Ascending aorta (tissue), 2 donors: ENCODE measurements at regions not wholly inside any gene's neighbourhood (a gene's known extent, or its start where the extent isn't known, plus 50 kb on each side); places are given as distances from the start of the nearest gene placed in this dataset.
A peak's percentile ranks its signal among the peaks of the same experiment; 100 is the strongest.

Experiments
- DNase-seq, 2 donors: peaks; one replicate each; pipeline ENCODE4 v3.0.0-alpha.2; 2019; ENCODE audit warnings: low spot score in 2 of 2
- H3K27ac ChIP-seq, 2 donors: fragments of 200-600 bp; sonication (generic); one replicate each; pipeline ENCODE4 v1.5.1; 2016 to 2017; ENCODE audit warnings: mild to moderate bottlenecking in 1 of 2
- H3K27me3 ChIP-seq: fragments of 200-600 bp; sonication (generic); one replicate; pipeline ENCODE4 v1.5.1; 2017
- H3K36me3 ChIP-seq, 2 donors: fragments of 200-600 bp; sonication (generic); one replicate each; pipeline ENCODE4 v1.5.1; 2016
- H3K4me1 ChIP-seq, 2 donors: fragments of 200-600 bp; sonication (generic); one replicate each; pipeline ENCODE4 v1.5.1; 2016 to 2017; ENCODE audit warnings: mild to moderate bottlenecking in 1 of 2
- H3K4me3 ChIP-seq, 2 donors: fragments of 200-600 bp; sonication (generic); one replicate each; pipeline ENCODE4 v1.5.1; 2016 to 2017; ENCODE audit warnings: mild to moderate bottlenecking in 1 of 2
- H3K9me3 ChIP-seq, 2 donors: fragments of 200-600 bp; sonication (generic); one replicate each; pipeline ENCODE4 v1.5.1; 2016
- CTCF ChIP-seq, 3 experiments: fragments of 200-600 bp in 2 of 3; fragments of 450-650 bp in 1 of 3; sonication (generic) in 2 of 3; IDR thresholded peaks; one replicate each; pipeline ENCODE4 v1.5.1; 2016 to 2019; ENCODE audit warnings: antibody characterized with exemption in 3 of 3, mild to moderate bottlenecking in 1 of 3, moderate library complexity in 1 of 3
- intact Hi-C: fragments of 100-400 bp; cut with DNase I; formaldehyde crosslinking; loops from one replicate; pipeline ENCODE4 v1.15.1; 2023

- H3K36me3 ChIP-seq = no peaks in the 10 kb centered on the region
- H3K9me3 ChIP-seq = no peaks in the 10 kb centered on the region
- DNase-seq = peak in 1 of 2 donors; percentile 25
- intact Hi-C loops = no loop called here
- peaks cover 5 to 18% of the 10 kb centered on the region in 2 donors for H3K4me1 ChIP-seq
- no peak overlapping the region for H3K4me3 ChIP-seq
- TF ChIP-seq CTCF (IDR thresholded peaks at IDR 0.05) = no peak
- H3K27me3 ChIP-seq = no peaks in the 10 kb centered on the region
- H3K27ac ChIP-seq = peak overlapping the region in 1 of 2 donors; percentile 35
Observed at GRCh38 chr2:200752332-200752731, 59.4 kb upstream of the BZW1 start.

- H3K4me1 ChIP-seq = peaks cover 5 to 15% of the 10 kb centered on the region in 2 donors
- no peak overlapping the region for H3K27ac ChIP-seq
- no peak for TF ChIP-seq CTCF (IDR thresholded peaks at IDR 0.05)
- intact Hi-C loops = no loop called here
- H3K27me3 ChIP-seq = no peaks in the 10 kb centered on the region
- H3K9me3 ChIP-seq = no peaks in the 10 kb centered on the region
- no peak for DNase-seq
- H3K4me3 ChIP-seq = no peak overlapping the region
- no peaks in the 10 kb centered on the region for H3K36me3 ChIP-seq
Observed at GRCh38 chr2:200752835-200753234, 58.9 kb upstream of the BZW1 start.

- peak in 1 of 2 donors; percentile 58 for DNase-seq
- peaks cover 0 to 12% of the 10 kb centered on the region in 2 donors for H3K4me1 ChIP-seq
- no peaks in the 10 kb centered on the region for H3K9me3 ChIP-seq
- no peak overlapping the region for H3K27ac ChIP-seq
- no peak overlapping the region for H3K4me3 ChIP-seq
- H3K27me3 ChIP-seq = no peaks in the 10 kb centered on the region
- H3K36me3 ChIP-seq = no peaks in the 10 kb centered on the region
- no peak for TF ChIP-seq CTCF (IDR thresholded peaks at IDR 0.05)
- intact Hi-C loops = no loop called here
Observed at GRCh38 chr2:200756618-200757321, 54.9 kb upstream of the BZW1 start.

- intact Hi-C loops = no loop called here
- TF ChIP-seq CTCF (IDR thresholded peaks at IDR 0.05) = no peak
- Histone ChIP-seq H3K27ac (no peak overlapping the region), H3K9me3 (no peaks in the 10 kb centered on the region), H3K4me3 (no peak overlapping the region), H3K27me3 (no peaks in the 10 kb centered on the region), H3K36me3 (no peaks in the 10 kb centered on the region), H3K4me1 (peaks cover 0 to 10% of the 10 kb centered on the region in 2 donors)
- peak in 1 of 2 donors; percentile 18 for DNase-seq
Observed at GRCh38 chr2:200757399-200757798, 54.3 kb upstream of the BZW1 start.

- DNase-seq = no peak
- no peaks in the 10 kb centered on the region for H3K27me3 ChIP-seq
- TF ChIP-seq CTCF (IDR thresholded peaks at IDR 0.05) = no peak
- intact Hi-C loops = no loop called here
- no peak overlapping the region for H3K4me3 ChIP-seq
- H3K27ac ChIP-seq = no peak overlapping the region
- peaks cover 0 to 10% of the 10 kb centered on the region in 2 donors for H3K4me1 ChIP-seq
- no peaks in the 10 kb centered on the region for H3K9me3 ChIP-seq
- no peaks in the 10 kb centered on the region for H3K36me3 ChIP-seq
Observed at GRCh38 chr2:200758341-200758740, 53.4 kb upstream of the BZW1 start.
